A549 (cell line): ENCODE measurements at regions not wholly inside any gene's neighbourhood (a gene's known extent, or its start where the extent isn't known, plus 50 kb on each side); places are given as distances from the start of the nearest gene placed in this dataset.

ENCODE experiments used
- ATAC-seq, 2 experiments: fragments of 200-7000 bp in 1 of 2; fragments of >200 bp in 1 of 2; cut with Nextera tagmentation in 1 of 2; cut with Tn5 transposase in 1 of 2; 3 replicates each; pipeline versions ENCODE4 v1.8.0 to v1.9.1; 2018 to 2020; ENCODE audit warnings: mild to moderate bottlenecking in 1 of 2, moderate library complexity in 1 of 2
- CTCF ChIA-PET: fragments of 300-600 bp; sonication (Branson Sonifier 250); formaldehyde crosslinking; extraction: SDS; loops from one replicate; lab custom pipeline; 2021; ENCODE audit warnings: antibody characterized with exemption, inconsistent platforms; lab: Yijun Ruan, JAX
- POLR2A ChIA-PET: fragments of 350-600 bp; formaldehyde crosslinking; extraction: SDS; loops from one replicate; lab custom pipeline; 2021; ENCODE audit warnings: antibody characterized with exemption, inconsistent platforms; lab: Yijun Ruan, JAX
- DNase-seq, 2 experiments: peaks; one replicate each; pipeline versions ENCODE4 v3.0.0 to v3.0.0-alpha.2; 2011 to 2016; ENCODE audit warnings: low read depth in 1 of 2, low spot score in 1 of 2
- FAIRE-seq: peaks from 2 replicates; lab custom pipeline; 2011; peaks lifted over from hg19 to GRCh38; lab: Jason Lieb, UNC
- H3K27ac ChIP-seq, 2 experiments: fragments of >200 bp; sonication (Bioruptor Twin); formaldehyde crosslinking; 3 replicates each; pipeline ENCODE4 v1.5.1; 2016 to 2017
- H3K4me1 ChIP-seq: fragments of >200 bp; sonication (Bioruptor Twin); formaldehyde crosslinking; 3 replicates; pipeline ENCODE4 v1.6.1; 2016
- H3K4me2 ChIP-seq: fragments of >200 bp; sonication (Bioruptor Twin); formaldehyde crosslinking; 3 replicates; pipeline ENCODE4 v1.6.1; 2016
- H3K4me3 ChIP-seq: fragments of >200 bp; sonication (Bioruptor Twin); formaldehyde crosslinking; 3 replicates; pipeline ENCODE4 v1.5.1; 2016
- H3K9me3 ChIP-seq: fragments of >200 bp; sonication (Bioruptor Twin); formaldehyde crosslinking; 3 replicates; pipeline ENCODE4 v1.6.1; 2016
- ATOH8 ChIP-seq: fragments of 250-450 bp; sonication (Bioruptor Pico); IDR thresholded peaks from 2 replicates; pipeline ENCODE4 v1.5.0; 2020; ENCODE audit warnings: low read depth, mild to moderate bottlenecking, moderate library complexity
- BHLHE40 ChIP-seq: IDR thresholded peaks from 2 replicates; pipeline ENCODE4 v1.6.1; 2012; ENCODE audit warnings: low read depth, low read length, inconsistent platforms
- CHD2 ChIP-seq: fragments of 150-350 bp; IDR thresholded peaks from 2 replicates; pipeline ENCODE4 v1.6.1; 2014; ENCODE audit warnings: low read length; ENCODE audit not compliant: partially characterized antibody
- CHD4 ChIP-seq: fragments of 200-600 bp; sonication (generic); IDR thresholded peaks from 2 replicates; pipeline ENCODE4 v1.6.1; 2016; ENCODE audit warnings: antibody characterized with exemption, mild to moderate bottlenecking, borderline replicate concordance
- EP300 ChIP-seq, 2 experiments: fragments of >200 bp; sonication (Bioruptor Twin); formaldehyde crosslinking; IDR thresholded peaks; 2 replicates in 1 of 2; 3 replicates in 1 of 2; pipeline ENCODE4 v1.6.1; 2016 to 2017
- ESRRA ChIP-seq: fragments of 150-350 bp; IDR thresholded peaks from 2 replicates; pipeline ENCODE4 v1.6.1; 2014; ENCODE audit warnings: mild to moderate bottlenecking, low read length, borderline replicate concordance
- GATA3 ChIP-seq: IDR thresholded peaks from 2 replicates; pipeline ENCODE4 v1.6.1; 2012; ENCODE audit warnings: borderline replicate concordance
- HDAC2 ChIP-seq: fragments of 200-600 bp; sonication (generic); IDR thresholded peaks from 2 replicates; pipeline ENCODE4 v1.6.1; 2016
- HEYL ChIP-seq: fragments of 250-450 bp; sonication (Bioruptor Pico); IDR thresholded peaks from 2 replicates; pipeline ENCODE4 v1.8.0; 2021; ENCODE audit warnings: mild to moderate bottlenecking, moderate library complexity
- HOXB13 ChIP-seq: fragments of 250-450 bp; sonication (Bioruptor Pico); IDR thresholded peaks from 2 replicates; pipeline ENCODE4 v1.5.0; 2020; ENCODE audit warnings: low read depth, mild to moderate bottlenecking, moderate library complexity
- JUN ChIP-seq, 2 experiments: fragments of >200 bp; sonication (Bioruptor Twin); formaldehyde crosslinking; IDR thresholded peaks; 2 replicates in 1 of 2; 3 replicates in 1 of 2; pipeline ENCODE4 v1.6.1; 2016 to 2017
- KDM1A ChIP-seq: fragments of 200-600 bp; sonication (generic); IDR thresholded peaks from 2 replicates; pipeline ENCODE4 v1.6.1; 2016; ENCODE audit warnings: low read depth, mild to moderate bottlenecking
- MAFK ChIP-seq: fragments of 450-650 bp; IDR thresholded peaks from 2 replicates; pipeline ENCODE4 v1.6.1; 2014; ENCODE audit not compliant: partially characterized antibody
- NPAS2 ChIP-seq: fragments of 250-450 bp; sonication (Bioruptor Pico); IDR thresholded peaks from 2 replicates; pipeline ENCODE4 v1.8.0; 2022; ENCODE audit warnings: mild to moderate bottlenecking, moderate library complexity, borderline replicate concordance
- NR3C1 ChIP-seq: fragments of >200 bp; sonication (Bioruptor Twin); formaldehyde crosslinking; IDR thresholded peaks from 3 replicates; pipeline ENCODE4 v1.6.1; 2017
- POLR2AphosphoS2 ChIP-seq: conservative IDR thresholded peaks from 2 replicates; pipeline ENCODE4 v1.6.1; 2012; ENCODE audit warnings: low read length, improper control_type of control experiment, inconsistent platforms
- RARB ChIP-seq: fragments of 250-450 bp; sonication (Bioruptor Pico); IDR thresholded peaks from 2 replicates; pipeline ENCODE4 v1.8.0; 2021; ENCODE audit warnings: mild to moderate bottlenecking, moderate library complexity
- SMC3 ChIP-seq: fragments of >200 bp; sonication (Bioruptor Twin); formaldehyde crosslinking; IDR thresholded peaks from 3 replicates; pipeline ENCODE4 v1.6.1; 2018; ENCODE audit warnings: inconsistent platforms
- SREBF2 ChIP-seq: fragments of 450-650 bp; IDR thresholded peaks from 2 replicates; pipeline ENCODE4 v1.6.1; 2014; ENCODE audit warnings: mild to moderate bottlenecking, moderate library complexity
- TFCP2L1 ChIP-seq: fragments of 250-450 bp; sonication (Bioruptor Pico); IDR thresholded peaks from 2 replicates; pipeline ENCODE4 v1.5.0; 2021; ENCODE audit warnings: mild to moderate bottlenecking
- ZFP36 ChIP-seq: fragments of 450-650 bp; IDR thresholded peaks from 2 replicates; pipeline ENCODE4 v1.6.1; 2014; ENCODE audit warnings: borderline replicate concordance; ENCODE audit not compliant: partially characterized antibody
- ZNF302 ChIP-seq: fragments of 250-450 bp; sonication (Bioruptor Pico); IDR thresholded peaks from 2 replicates; pipeline ENCODE4 v1.9.0; 2021; ENCODE audit warnings: inconsistent platforms, mild to moderate bottlenecking, moderate library complexity
- ZSCAN20 ChIP-seq: fragments of 250-450 bp; sonication (Bioruptor Pico); IDR thresholded peaks from 2 replicates; pipeline ENCODE4 v1.8.0; 2022; ENCODE audit warnings: mild to moderate bottlenecking, moderate library complexity
- WGBS: methylation state at CpG from one replicate; pipeline ENCODE4 v1.1.6; 2017; ENCODE audit errors: missing lambda C conversion rate; 5-methylcytosine and 5-hydroxymethylcytosine counted together
- TF ChIP-seq, protein P1 (sequence below): fragments of 450-650 bp; IDR thresholded peaks from 2 replicates; pipeline ENCODE4 v1.6.1; 2014; ENCODE audit warnings: antibody characterized with exemption

DNA sequence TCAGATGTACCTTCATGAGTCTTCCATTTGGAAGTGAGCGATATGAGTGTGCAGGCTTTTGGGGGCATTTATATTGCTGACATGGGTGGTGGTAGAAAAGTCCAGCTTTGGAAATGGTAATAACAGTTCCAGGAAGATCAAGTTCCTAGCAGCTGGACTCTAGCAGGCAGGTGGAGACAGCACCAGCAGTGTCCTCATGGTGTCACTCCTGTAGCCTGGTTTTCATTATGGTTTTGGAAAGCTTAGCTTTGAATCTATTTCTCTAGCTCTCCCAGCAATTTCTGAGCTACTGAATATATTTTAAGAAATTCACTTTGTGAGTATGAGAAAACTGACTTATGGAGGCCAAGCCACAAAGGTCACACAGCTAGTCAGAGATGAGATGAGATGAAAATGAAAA lies 523.2 kb upstream of the HTR2A start (continued):
- TF ChIP-seq ZNF302 (CRISPR knock-in tag), result no peak
- TF ChIP-seq, protein P1, sequence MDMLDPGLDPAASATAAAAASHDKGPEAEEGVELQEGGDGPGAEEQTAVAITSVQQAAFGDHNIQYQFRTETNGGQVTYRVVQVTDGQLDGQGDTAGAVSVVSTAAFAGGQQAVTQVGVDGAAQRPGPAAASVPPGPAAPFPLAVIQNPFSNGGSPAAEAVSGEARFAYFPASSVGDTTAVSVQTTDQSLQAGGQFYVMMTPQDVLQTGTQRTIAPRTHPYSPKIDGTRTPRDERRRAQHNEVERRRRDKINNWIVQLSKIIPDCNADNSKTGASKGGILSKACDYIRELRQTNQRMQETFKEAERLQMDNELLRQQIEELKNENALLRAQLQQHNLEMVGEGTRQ, result no peak
- no peak for TF ChIP-seq KDM1A
- TF ChIP-seq BHLHE40, result no peak
- TF ChIP-seq RARB, result no peak
- no peak for TF ChIP-seq ATOH8
- TF ChIP-seq SREBF2, result no peak

DNA sequence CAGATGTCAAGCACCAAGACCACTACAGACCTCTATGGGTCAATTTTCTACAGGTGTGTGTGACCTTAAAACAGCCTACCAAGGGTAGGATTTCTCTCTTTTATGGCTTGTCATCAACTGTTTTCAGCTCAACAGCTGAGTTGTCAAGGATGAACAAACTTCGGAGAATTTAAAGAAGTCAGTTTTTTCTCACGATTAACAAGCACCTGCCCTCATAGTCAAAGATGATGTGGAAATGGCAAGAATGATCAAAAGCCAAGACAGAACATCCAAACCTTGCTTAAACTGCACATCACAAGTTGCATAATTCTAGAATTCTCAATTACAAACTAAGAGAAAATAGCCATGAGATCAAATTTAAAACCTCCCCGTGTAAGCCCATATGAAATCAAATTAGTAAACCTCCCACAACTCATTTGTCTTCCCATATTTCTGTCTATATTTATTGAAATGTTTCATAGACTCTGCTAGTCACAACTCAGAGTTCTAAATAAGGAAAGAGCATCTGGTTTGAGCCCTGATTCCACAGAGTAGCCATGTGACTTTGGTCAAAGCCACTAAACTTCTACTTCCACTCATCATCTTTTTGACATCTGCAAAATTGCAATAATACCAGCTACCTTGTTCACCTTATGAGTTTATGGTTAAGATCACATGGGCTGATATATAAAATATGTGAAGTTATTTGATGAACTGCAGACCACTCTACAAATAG lies 521.5 kb upstream of the HTR2A start:
- TF ChIP-seq SMC3, result no peak
- no peak for TF ChIP-seq HDAC2
- TF ChIP-seq CHD4, result no peak
- TF ChIP-seq, all 56 proteins: peak for 0
- H3K27ac ChIP-seq, result no peak overlapping the region
- 34% methylated on average over 3 of the region's 3 CpGs for WGBS
- no peaks in the 10 kb centered on the region for H3K4me1 ChIP-seq
- no peak for ATAC-seq
- ChIA-PET POLR2A (no interaction called here), CTCF (no interaction called here)
- no peak overlapping the region for H3K4me2 ChIP-seq
- H3K9me3 ChIP-seq, result no peaks in the 10 kb centered on the region
- FAIRE-seq, result no peak
- DNase-seq, result no peak
- H3K4me3 ChIP-seq, result no peak overlapping the region

DNA sequence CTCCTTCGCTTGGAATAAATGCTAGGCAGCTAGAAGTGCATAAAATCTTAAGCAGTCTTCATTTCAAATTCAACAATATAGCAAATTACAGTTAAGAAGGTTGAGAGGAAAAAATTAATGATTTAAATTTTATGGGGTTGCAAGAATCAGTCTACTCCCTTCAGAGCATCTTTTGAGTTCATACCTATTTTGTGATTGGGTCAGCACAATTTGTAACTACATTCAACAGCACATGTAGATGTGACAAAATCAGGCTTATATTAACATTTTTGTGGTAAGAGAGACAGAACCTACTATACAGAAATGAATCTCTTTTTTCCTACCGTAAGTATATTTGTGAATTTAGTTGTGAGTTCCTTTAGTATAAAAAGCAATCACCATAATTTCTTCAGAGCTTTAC lies 520.6 kb upstream of the HTR2A start:
- POLR2A ChIA-PET, result no interaction called here
- CTCF ChIA-PET, result no interaction called here
- ATAC-seq, result no peak
- TF ChIP-seq HDAC2 (no peak), MAFK (peak; percentile 41)
- TF ChIP-seq, all 56 proteins: peak for 1
- no peaks in the 10 kb centered on the region for H3K9me3 ChIP-seq
- 51% methylated on average over 2 of the region's 2 CpGs for WGBS
- no peak overlapping the region for H3K27ac ChIP-seq
- H3K4me1 ChIP-seq, result no peaks in the 10 kb centered on the region
- no peak overlapping the region for H3K4me3 ChIP-seq
- FAIRE-seq (no peak), DNase-seq (no peak)
- H3K4me2 ChIP-seq, result no peak overlapping the region

DNA sequence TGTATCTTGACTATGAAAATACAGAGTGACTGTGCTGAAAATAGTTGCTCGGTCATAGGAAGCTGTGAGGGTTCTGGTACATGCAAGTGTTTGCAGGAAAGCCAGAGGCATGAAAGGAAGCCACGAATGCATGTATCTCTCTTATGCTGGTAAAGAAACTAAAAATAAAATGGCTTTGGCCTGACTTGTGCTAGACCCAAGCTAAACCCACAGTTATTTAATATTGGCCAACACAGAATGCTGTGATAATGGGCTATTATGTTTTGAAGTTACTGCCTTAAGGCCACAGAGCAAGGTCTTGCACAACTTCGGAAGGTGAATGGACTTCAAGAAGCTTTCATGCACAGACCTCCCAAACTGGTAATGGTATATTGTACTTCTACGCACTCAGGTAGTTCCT lies 518.2 kb upstream of the HTR2A start:
- no peak for DNase-seq
- WGBS, result 2% methylated on average over 4 of the region's 4 CpGs
- TF ChIP-seq, protein P1, result no peak
- no peak for TF ChIP-seq BHLHE40
- TF ChIP-seq NPAS2 (CRISPR knock-in tag), result no peak
- no peak for TF ChIP-seq NR3C1
- no peak for TF ChIP-seq KDM1A
- TF ChIP-seq ZFP36, result no peak
- TF ChIP-seq CHD2, result no peak
- TF ChIP-seq EP300 (IDR thresholded peaks at IDR 0.05), result no peak
- TF ChIP-seq, all 56 proteins: peak for 0
- FAIRE-seq (no peak), ATAC-seq (no peak)
- H3K4me1 ChIP-seq, result no peaks in the 10 kb centered on the region
- H3K27ac ChIP-seq, result no peak overlapping the region
- H3K4me2 ChIP-seq, result no peak overlapping the region
- POLR2A ChIA-PET, result no interaction called here
- no peaks in the 10 kb centered on the region for H3K9me3 ChIP-seq
- CTCF ChIA-PET, result interaction anchor here (0.7 kb wide), 1 partner anchor 190 kb away, joined by 3 read pairs; no protein-coding TSS in a partner anchor
- H3K4me3 ChIP-seq, result no peak overlapping the region

DNA sequence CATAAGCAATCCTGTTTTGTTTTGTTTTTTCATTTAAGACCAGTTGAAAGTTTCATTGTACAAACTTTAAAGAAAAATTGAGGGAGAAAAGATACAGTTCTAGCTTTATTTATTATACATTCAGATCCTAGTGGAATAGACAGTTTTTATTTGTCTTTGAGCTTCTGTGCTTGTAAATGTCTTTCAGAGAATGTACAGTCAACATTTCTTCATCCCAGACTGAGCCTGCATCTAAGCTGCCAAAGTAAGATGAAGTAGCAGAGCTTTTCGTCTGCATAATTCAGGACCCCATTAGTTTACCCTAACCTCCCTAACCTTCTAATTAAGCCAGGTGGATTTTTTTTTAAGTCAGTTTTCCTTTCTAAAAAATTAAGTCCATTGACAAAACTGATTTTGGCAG lies 516.7 kb upstream of the HTR2A start:
- no peak for DNase-seq
- H3K4me3 ChIP-seq, result no peak overlapping the region
- ChIA-PET POLR2A (no interaction called here), CTCF (no interaction called here)
- H3K9me3 ChIP-seq, result no peaks in the 10 kb centered on the region
- FAIRE-seq, result no peak
- H3K27ac ChIP-seq, result no peak overlapping the region
- no peaks in the 10 kb centered on the region for H3K4me1 ChIP-seq
- no peak for ATAC-seq
- no peak overlapping the region for H3K4me2 ChIP-seq
- 0% methylated on average over 1 of the region's 1 CpG for WGBS
- TF ChIP-seq JUN (IDR thresholded peaks at IDR 0.05) (no peak), ESRRA (no peak), POLR2AphosphoS2 (no peak), HOXB13 (CRISPR knock-in tag) (no peak), GATA3 (no peak), TFCP2L1 (CRISPR knock-in tag) (no peak), EP300 (IDR thresholded peaks at IDR 0.05) (no peak), HEYL (no peak), ZSCAN20 (CRISPR knock-in tag) (no peak)
- TF ChIP-seq, protein P1, result no peak
